BE2C (cell line): ENCODE measurements at regions not wholly inside any gene's neighbourhood (a gene's known extent, or its start where the extent isn't known, plus 50 kb on each side); places are given as distances from the start of the nearest gene placed in this dataset.

Source experiments
- DNase-seq: peaks from one replicate; pipeline ENCODE4 v3.0.0-alpha.2; 2020
- H3K27me3 ChIP-seq: fragments of 250-450 bp; sonication (Bioruptor Pico); 2 replicates; pipeline ENCODE4 v1.5.1; 2020; ENCODE audit warnings: mild to moderate bottlenecking
- H3K36me3 ChIP-seq: fragments of 250-450 bp; sonication (Bioruptor Pico); 2 replicates; pipeline ENCODE4 v1.5.1; 2020; ENCODE audit warnings: mild to moderate bottlenecking
- H3K4me1 ChIP-seq: fragments of 250-450 bp; sonication (Bioruptor Pico); 2 replicates; pipeline ENCODE4 v1.5.1; 2020
- H3K4me3 ChIP-seq: 2 replicates; pipeline ENCODE4 v1.5.1; 2011; ENCODE audit warnings: low read depth, low read length
- H3K9me3 ChIP-seq: fragments of 250-450 bp; sonication (Bioruptor Pico); 2 replicates; pipeline ENCODE4 v1.5.1; 2020
- TF ChIP-seq, protein P1 (sequence below): IDR thresholded peaks from 2 replicates; pipeline ENCODE4 v1.5.1; 2012; ENCODE audit warnings: mild to moderate bottlenecking, low read depth, low read length

- TF ChIP-seq, protein P1, sequence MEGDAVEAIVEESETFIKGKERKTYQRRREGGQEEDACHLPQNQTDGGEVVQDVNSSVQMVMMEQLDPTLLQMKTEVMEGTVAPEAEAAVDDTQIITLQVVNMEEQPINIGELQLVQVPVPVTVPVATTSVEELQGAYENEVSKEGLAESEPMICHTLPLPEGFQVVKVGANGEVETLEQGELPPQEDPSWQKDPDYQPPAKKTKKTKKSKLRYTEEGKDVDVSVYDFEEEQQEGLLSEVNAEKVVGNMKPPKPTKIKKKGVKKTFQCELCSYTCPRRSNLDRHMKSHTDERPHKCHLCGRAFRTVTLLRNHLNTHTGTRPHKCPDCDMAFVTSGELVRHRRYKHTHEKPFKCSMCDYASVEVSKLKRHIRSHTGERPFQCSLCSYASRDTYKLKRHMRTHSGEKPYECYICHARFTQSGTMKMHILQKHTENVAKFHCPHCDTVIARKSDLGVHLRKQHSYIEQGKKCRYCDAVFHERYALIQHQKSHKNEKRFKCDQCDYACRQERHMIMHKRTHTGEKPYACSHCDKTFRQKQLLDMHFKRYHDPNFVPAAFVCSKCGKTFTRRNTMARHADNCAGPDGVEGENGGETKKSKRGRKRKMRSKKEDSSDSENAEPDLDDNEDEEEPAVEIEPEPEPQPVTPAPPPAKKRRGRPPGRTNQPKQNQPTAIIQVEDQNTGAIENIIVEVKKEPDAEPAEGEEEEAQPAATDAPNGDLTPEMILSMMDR = no peak
- H3K27me3 ChIP-seq = no peaks in the 10 kb centered on the region
Observed at GRCh38 chr4:71907782-71908181, 123.9 kb upstream of the GC start.

GRCh38 chr4:71913275-71913674 is 118.5 kb upstream of the NPFFR2 start:
- Histone ChIP-seq H3K27me3 (no peaks in the 10 kb centered on the region), H3K4me1 (no peaks in the 10 kb centered on the region), H3K4me3 (no peak overlapping the region), H3K9me3 (no peaks in the 10 kb centered on the region), H3K36me3 (no peaks in the 10 kb centered on the region)
- no peak for DNase-seq
- TF ChIP-seq, protein P1 = no peak

More at GRCh38 chr4:71907782-71908181, 123.9 kb upstream of the GC start:
- H3K4me1 ChIP-seq = no peaks in the 10 kb centered on the region
- no peaks in the 10 kb centered on the region for H3K9me3 ChIP-seq
- no peak for DNase-seq
- H3K36me3 ChIP-seq = no peaks in the 10 kb centered on the region
- no peak overlapping the region for H3K4me3 ChIP-seq

DNA sequence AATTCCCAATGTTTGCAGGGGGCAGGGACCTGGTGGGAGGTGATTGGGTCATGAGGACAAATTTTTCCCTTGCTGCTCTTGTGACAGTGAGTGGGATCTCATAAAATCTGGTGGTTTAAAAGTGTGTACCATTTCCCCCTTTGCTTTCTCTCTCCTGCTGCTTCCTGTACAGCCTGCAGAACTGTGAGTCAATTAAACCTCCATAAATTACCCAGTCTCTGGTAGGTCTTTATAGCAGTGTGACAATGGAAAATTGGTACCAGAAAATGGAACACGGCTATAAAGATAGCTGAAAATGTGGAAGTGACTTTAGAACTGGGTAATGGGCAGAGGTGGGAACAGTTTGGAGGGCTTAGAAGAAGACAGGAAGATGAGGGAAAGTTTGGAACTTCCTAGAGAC is 108.7 kb upstream of the NPFFR2 start:
- H3K9me3 ChIP-seq = no peaks in the 10 kb centered on the region
- no peaks in the 10 kb centered on the region for H3K4me1 ChIP-seq
- DNase-seq = no peak

DNA sequence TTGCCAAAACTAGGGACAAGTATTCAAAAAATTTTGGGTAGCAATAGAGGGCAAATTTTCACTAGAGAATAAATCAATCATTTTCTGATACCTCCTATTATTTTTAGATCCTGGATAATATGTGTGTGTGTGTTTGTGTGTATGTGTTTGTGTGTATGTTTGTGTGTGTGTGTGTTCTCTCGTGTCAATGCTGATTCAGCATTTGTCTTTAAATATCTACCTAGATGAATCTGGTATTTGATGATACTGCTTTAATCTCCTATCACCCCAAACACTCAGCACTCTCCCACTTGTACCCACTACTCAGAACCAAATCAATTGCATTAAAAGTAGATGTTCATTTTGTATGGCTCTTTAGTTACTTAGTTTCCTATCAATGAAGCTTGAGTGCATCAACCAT is 101.3 kb upstream of the NPFFR2 start:
- Histone ChIP-seq H3K4me3 (no peak overlapping the region), H3K4me1 (no peaks in the 10 kb centered on the region), H3K27me3 (0 out of 2 replicates have a peak, but pooled peaks cover 2% of the 10 kb centered on the region), H3K36me3 (no peaks in the 10 kb centered on the region), H3K9me3 (no peaks in the 10 kb centered on the region)
- no peak for DNase-seq
- TF ChIP-seq, protein P1 = no peak

More for the DNA sequence above, 108.7 kb upstream of the NPFFR2 start:
- Histone ChIP-seq H3K27me3 (no peaks in the 10 kb centered on the region), H3K4me3 (no peak overlapping the region), H3K36me3 (no peaks in the 10 kb centered on the region)
- TF ChIP-seq, protein P1 = no peak

DNA sequence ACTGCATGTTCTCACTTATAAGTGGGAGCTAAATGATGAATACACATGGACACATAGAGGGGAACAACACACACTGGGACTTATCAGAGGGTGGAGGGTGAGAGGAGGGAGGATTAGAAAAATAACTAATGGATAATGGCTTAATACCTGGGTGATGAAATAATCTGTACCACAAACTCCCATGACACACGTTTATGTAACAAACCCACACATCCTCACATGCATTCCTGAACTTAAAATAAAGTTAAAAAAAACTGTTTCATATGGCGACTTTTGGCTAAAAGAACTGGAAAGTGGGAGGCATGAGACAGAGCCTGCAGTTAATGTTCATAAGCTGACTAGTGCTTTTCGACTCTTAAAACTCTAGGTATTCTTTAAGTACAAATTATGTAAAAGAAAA is 98.9 kb upstream of the NPFFR2 start:
- Histone ChIP-seq H3K27me3 (0 out of 2 replicates have a peak, but pooled peaks cover 2% of the 10 kb centered on the region), H3K4me1 (no peaks in the 10 kb centered on the region), H3K4me3 (no peak overlapping the region), H3K36me3 (no peaks in the 10 kb centered on the region), H3K9me3 (no peaks in the 10 kb centered on the region)
- TF ChIP-seq, protein P1 = no peak
- no peak for DNase-seq

DNA sequence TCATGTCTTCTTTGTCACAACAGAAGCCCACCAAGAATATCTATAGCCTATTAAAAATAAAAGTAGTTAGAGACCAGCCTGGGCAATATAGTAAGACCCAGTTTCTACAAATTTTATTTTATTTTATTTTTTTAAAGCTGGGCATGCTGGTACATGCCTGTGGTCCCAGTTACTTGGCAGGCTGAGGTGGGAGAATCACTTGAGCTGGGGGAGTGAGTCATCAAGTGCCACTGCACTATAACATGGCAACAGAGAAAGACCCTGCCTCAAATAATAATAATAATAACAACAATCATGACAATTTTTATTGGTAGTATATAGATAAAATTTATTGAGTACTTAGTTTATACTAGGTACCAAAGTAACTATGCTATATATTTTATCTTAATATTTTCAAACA is 93.0 kb upstream of the NPFFR2 start:
- Histone ChIP-seq H3K9me3 (no peaks in the 10 kb centered on the region), H3K4me1 (no peaks in the 10 kb centered on the region), H3K27me3 (no peaks in the 10 kb centered on the region), H3K36me3 (no peaks in the 10 kb centered on the region), H3K4me3 (no peak overlapping the region)
- DNase-seq = no peak
- TF ChIP-seq, protein P1 = no peak
